D721Med (cell line): ENCODE measurements at regions not wholly inside any gene's neighbourhood (a gene's known extent, or its start where the extent isn't known, plus 50 kb on each side); places are given as distances from the start of the nearest gene placed in this dataset.

Experiments used
- DNase-seq: peaks from one replicate; pipeline ENCODE4 v3.0.0; 2011; ENCODE audit warnings: low spot score; ENCODE audit not compliant: insufficient read length
- FAIRE-seq: peaks from 2 replicates; lab custom pipeline; 2011; peaks lifted over from hg19 to GRCh38; lab: Jason Lieb, UNC
- CTCF ChIP-seq: IDR thresholded peaks from 2 replicates; pipeline ENCODE4 v1.5.1; 2012; ENCODE audit warnings: mild to moderate bottlenecking, control low read depth; ENCODE audit not compliant: insufficient read depth; ENCODE audit errors: missing control alignments

GRCh38 chr2:163200741-163201140 lies 362.2 kb upstream of the KCNH7 start:
- FAIRE-seq (no peak), DNase-seq (no peak)
- TF ChIP-seq CTCF, result no peak

GRCh38 chr2:163198972-163199371 lies 360.4 kb upstream of the KCNH7 start:
- no peak for TF ChIP-seq CTCF
- FAIRE-seq, result no peak

GRCh38 chr2:163198007-163198406 lies 359.4 kb upstream of the KCNH7 start:
- no peak for FAIRE-seq

More at GRCh38 chr2:163198972-163199371, 360.4 kb upstream of the KCNH7 start:
- no peak for DNase-seq

GRCh38 chr2:163191372-163191771 lies 352.8 kb upstream of the KCNH7 start:
- DNase-seq, result no peak
- peak; percentile 81 for TF ChIP-seq CTCF
- FAIRE-seq, result peak; percentile 78

More at GRCh38 chr2:163198007-163198406, 359.4 kb upstream of the KCNH7 start:
- no peak for DNase-seq
- TF ChIP-seq CTCF, result no peak

GRCh38 chr2:163187995-163188655 lies 349.6 kb upstream of the KCNH7 start:
- TF ChIP-seq CTCF, result no peak
- DNase-seq (no peak), FAIRE-seq (no peak)

- no peak for FAIRE-seq
- no peak for TF ChIP-seq CTCF
- no peak for DNase-seq
Observed at GRCh38 chr2:163187119-163187518, 348.6 kb upstream of the KCNH7 start.

- TF ChIP-seq CTCF, result no peak
- DNase-seq (no peak), FAIRE-seq (peak; percentile 68)
Observed at GRCh38 chr2:163185160-163185559, 346.6 kb upstream of the KCNH7 start.
